ENCODE measurements at regions not wholly inside any gene's neighbourhood (a gene's known extent, or its start where the extent isn't known, plus 50 kb on each side); places are given as distances from the start of the nearest gene placed in this dataset.

GRCh38 chr12:25040593-25040992 lies 91.7 kb upstream of the BCAT1 start:
- in situ Hi-C loops (cut with HindIII; ENCODE audit: extremely low pct_ligation_motif_present, low pct_unique_long_range_greater_than_20kb), result no loop called here
- Histone ChIP-seq H3K27ac (ENCODE audit: extremely low read length, insufficient read depth, low read length) (no peak overlapping the region), H3K9me3 (ENCODE audit: low read length) (no peaks in the 10 kb centered on the region), H4K20me1 (ENCODE audit: insufficient read depth, low read length) (no peaks in the 10 kb centered on the region), H2AFZ (ENCODE audit: low read length) (no peak overlapping the region), H3K27me3 (ENCODE audit: control insufficient read depth in 1 of 2, insufficient read depth in 2 of 2, low read length in 2 of 2) (no peaks in the 10 kb centered on the region; a peak in 1 of 5 replicates), H3K4me3 (replicated peaks in 1 of 3; ENCODE audit: insufficient read depth in 1 of 3, low read depth in 2 of 3, low read length in 3 of 3) (no peak overlapping the region), H3K9ac (ENCODE audit: insufficient read depth, low read depth, low read length) (no peak overlapping the region), H3K79me2 (ENCODE audit: insufficient read depth, low read length) (no peaks in the 10 kb centered on the region), H3K4me2 (ENCODE audit: low read depth, low read length) (no peak overlapping the region), H3K4me1 (ENCODE audit: insufficient read depth, low read length) (no peaks in the 10 kb centered on the region), H3K36me3 (replicated peaks in 1 of 2; ENCODE audit: control insufficient read depth in 1 of 2, insufficient read depth in 2 of 2, low read length in 2 of 2) (no peaks in the 10 kb centered on the region)
- ATAC-seq (no peak), DNase-seq (ENCODE audit: low spot score) (no peak), FAIRE-seq (no peak)
- no TSS peak for BruUV-seq (replicated peaks)
- no peak for TF ChIP-seq MAFF (IDR thresholded peaks at IDR 0.05; ENCODE audit: low read depth, low read length)
- TF ChIP-seq HOXA5 (CRISPR knock-in tag; IDR thresholded peaks at IDR 0.05), result no peak
- no peak for TF ChIP-seq THAP9 (CRISPR knock-in tag; IDR thresholded peaks at IDR 0.05; ENCODE audit: borderline replicate concordance)
- TF ChIP-seq ARID3A (IDR thresholded peaks at IDR 0.05; ENCODE audit: low read depth, low read length), result no peak
- no peak for TF ChIP-seq TRIM24 (CRISPR knock-in tag; IDR thresholded peaks at IDR 0.05)
- TF ChIP-seq CBX2 (IDR thresholded peaks at IDR 0.05; ENCODE audit: low read depth, low read length), result no peak
- no peak for TF ChIP-seq CBX2 (CRISPR knock-in tag; IDR thresholded peaks at IDR 0.05; ENCODE audit: low read depth)
- no peak for TF ChIP-seq ZNF549 (CRISPR knock-in tag; IDR thresholded peaks at IDR 0.05)
- 88% methylated on average over 4 of the region's 4 CpGs for WGBS (ENCODE audit: low lambda C conversion rate)
- ChIA-PET POLR2A (no interaction called here), CTCF (ENCODE audit: low intra/inter-chr PET ratio, low total read pairs) (no interaction called here)
- intact Hi-C loops (cut with micrococcal nuclease; ENCODE audit: unreplicated experiment), result no loop called here

Data from HepG2 (cell line).